ENCODE measurements at regions not wholly inside any gene's neighbourhood (a gene's known extent, or its start where the extent isn't known, plus 50 kb on each side); places are given as distances from the start of the nearest gene placed in this dataset.

DNA sequence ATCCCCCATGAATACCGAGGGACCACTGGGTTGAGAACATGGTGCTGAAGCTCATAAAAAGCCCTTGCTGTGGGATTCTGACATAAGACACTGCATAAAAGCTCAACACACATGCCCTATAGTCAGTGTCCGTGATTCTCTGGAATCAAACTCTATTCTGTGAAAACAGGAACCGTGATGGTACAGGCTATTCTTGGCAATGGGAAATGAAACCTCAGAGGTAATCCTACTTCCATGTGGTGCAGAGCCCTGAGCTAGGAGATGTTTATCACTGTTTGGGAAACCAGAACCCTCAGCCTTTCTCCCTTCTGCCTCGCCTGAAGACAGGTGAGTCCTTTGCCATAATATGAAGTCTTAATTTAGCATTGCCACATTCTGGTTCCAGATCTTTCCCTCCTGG is 80.8 kb upstream of the PRSS1 start:
- H3K27ac ChIP-seq (ENCODE audit: extremely low read length, insufficient read depth, low read length) = no peak overlapping the region
- no TSS peak for BruUV-seq (replicated peaks)
- H3K9ac ChIP-seq (ENCODE audit: insufficient read depth, low read depth, low read length) = no peak overlapping the region
- WGBS (ENCODE audit: low lambda C conversion rate) = 0% methylated on average over 2 of the region's 4 CpGs
- TF ChIP-seq XRCC5 (optimal IDR thresholded peaks at IDR 0.05; ENCODE audit: low read length) (no peak), EEA1 (CRISPR knock-in tag; IDR thresholded peaks at IDR 0.05; ENCODE audit: borderline replicate concordance) (no peak), JUND (CRISPR knock-in tag; IDR thresholded peaks at IDR 0.05) (no peak)
- in situ Hi-C loops (cut with HindIII; ENCODE audit: extremely low pct_ligation_motif_present, low pct_unique_long_range_greater_than_20kb) (no loop called here), intact Hi-C loops (cut with micrococcal nuclease; ENCODE audit: unreplicated experiment) (no loop called here)
- H3K36me3 ChIP-seq (replicated peaks in 1 of 2; ENCODE audit: control insufficient read depth in 1 of 2, insufficient read depth in 2 of 2, low read length in 2 of 2) = no peaks in the 10 kb centered on the region
- no peak for DNase-seq (ENCODE audit: low spot score)
- no peaks in the 10 kb centered on the region for H3K4me1 ChIP-seq (ENCODE audit: insufficient read depth, low read length)
- no peak for ATAC-seq
- H2AFZ ChIP-seq (ENCODE audit: low read length) = no peak overlapping the region
- H3K4me2 ChIP-seq (ENCODE audit: low read depth, low read length) = no peak overlapping the region
- no peaks in the 10 kb centered on the region for H3K9me3 ChIP-seq (ENCODE audit: low read length)
- CTCF ChIA-PET (ENCODE audit: low intra/inter-chr PET ratio, low total read pairs) = interaction anchor here (2.0 kb wide), 1 partner anchor 115 kb away, joined by 10 read pairs; no protein-coding TSS in a partner anchor
- H4K20me1 ChIP-seq (ENCODE audit: insufficient read depth, low read length) = no peaks in the 10 kb centered on the region
- H3K27me3 ChIP-seq (ENCODE audit: control insufficient read depth in 1 of 2, insufficient read depth in 2 of 2, low read length in 2 of 2) = no peaks in the 10 kb centered on the region
- POLR2A ChIA-PET = no interaction called here
- no peak overlapping the region for H3K4me3 ChIP-seq (replicated peaks in 1 of 3; ENCODE audit: insufficient read depth in 1 of 3, low read depth in 2 of 3, low read length in 3 of 3)
- H3K79me2 ChIP-seq (ENCODE audit: insufficient read depth, low read length) = no peaks in the 10 kb centered on the region
- FAIRE-seq = no peak

DNA sequence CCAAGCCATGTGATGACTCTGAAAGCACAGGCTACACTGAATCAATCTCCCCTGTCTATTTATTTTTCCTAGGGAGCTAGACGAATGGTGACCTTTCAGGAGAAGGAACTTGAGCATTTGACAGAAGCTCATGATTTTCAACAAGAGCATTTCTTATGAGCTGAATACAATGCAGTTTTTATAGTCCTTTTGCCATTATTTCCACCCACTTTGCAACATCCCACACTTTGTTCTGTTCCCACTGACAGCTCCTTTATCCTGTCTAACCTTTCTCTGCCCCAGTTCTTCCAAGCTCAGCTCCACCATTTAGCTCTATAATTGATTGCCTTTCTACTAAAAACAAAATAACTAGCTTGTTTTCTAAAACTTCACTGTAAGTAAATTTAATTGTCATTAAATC is 91.9 kb upstream of the PRSS1 start:
- H3K36me3 ChIP-seq (replicated peaks in 1 of 2; ENCODE audit: control insufficient read depth in 1 of 2, insufficient read depth in 2 of 2, low read length in 2 of 2) = no peaks in the 10 kb centered on the region
- intact Hi-C loops (cut with micrococcal nuclease; ENCODE audit: unreplicated experiment) = no loop called here
- ATAC-seq (no peak), FAIRE-seq (no peak), DNase-seq (ENCODE audit: low spot score) (no peak)
- ChIA-PET CTCF (ENCODE audit: low intra/inter-chr PET ratio, low total read pairs) (no interaction called here), POLR2A (no interaction called here)
- H3K4me3 ChIP-seq (replicated peaks in 1 of 3; ENCODE audit: insufficient read depth in 1 of 3, low read depth in 2 of 3, low read length in 3 of 3) = no peak overlapping the region
- no peak overlapping the region for H2AFZ ChIP-seq (ENCODE audit: low read length)
- BruUV-seq (replicated peaks) = no TSS peak
- no peak overlapping the region for H3K4me2 ChIP-seq (ENCODE audit: low read depth, low read length)
- 10% methylated on average over 1 of the region's 1 CpG for WGBS (ENCODE audit: low lambda C conversion rate)
- in situ Hi-C loops (cut with HindIII; ENCODE audit: extremely low pct_ligation_motif_present, low pct_unique_long_range_greater_than_20kb) = no loop called here
- H3K4me1 ChIP-seq (ENCODE audit: insufficient read depth, low read length) = no peaks in the 10 kb centered on the region
- H3K27me3 ChIP-seq (ENCODE audit: control insufficient read depth in 1 of 2, insufficient read depth in 2 of 2, low read length in 2 of 2) = no peaks in the 10 kb centered on the region
- no peak overlapping the region for H3K27ac ChIP-seq (ENCODE audit: extremely low read length, insufficient read depth, low read length)
- no peak for TF ChIP-seq PITX1 (CRISPR knock-in tag; IDR thresholded peaks at IDR 0.05)
- TF ChIP-seq, protein P1, sequence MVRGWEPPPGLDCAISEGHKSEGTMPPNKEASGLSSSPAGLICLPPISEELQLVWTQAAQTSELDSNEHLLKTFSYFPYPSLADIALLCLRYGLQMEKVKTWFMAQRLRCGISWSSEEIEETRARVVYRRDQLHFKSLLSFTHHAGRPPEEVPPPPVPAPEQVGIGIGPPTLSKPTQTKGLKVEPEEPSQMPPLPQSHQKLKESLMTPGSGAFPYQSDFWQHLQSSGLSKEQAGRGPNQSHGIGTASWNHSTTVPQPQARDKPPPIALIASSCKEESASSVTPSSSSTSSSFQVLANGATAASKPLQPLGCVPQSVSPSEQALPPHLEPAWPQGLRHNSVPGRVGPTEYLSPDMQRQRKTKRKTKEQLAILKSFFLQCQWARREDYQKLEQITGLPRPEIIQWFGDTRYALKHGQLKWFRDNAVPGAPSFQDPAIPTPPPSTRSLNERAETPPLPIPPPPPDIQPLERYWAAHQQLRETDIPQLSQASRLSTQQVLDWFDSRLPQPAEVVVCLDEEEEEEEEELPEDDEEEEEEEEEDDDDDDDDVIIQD (CRISPR knock-in tag; IDR thresholded peaks at IDR 0.05; ENCODE audit: low read depth) = no peak
- TF ChIP-seq, protein P2, sequence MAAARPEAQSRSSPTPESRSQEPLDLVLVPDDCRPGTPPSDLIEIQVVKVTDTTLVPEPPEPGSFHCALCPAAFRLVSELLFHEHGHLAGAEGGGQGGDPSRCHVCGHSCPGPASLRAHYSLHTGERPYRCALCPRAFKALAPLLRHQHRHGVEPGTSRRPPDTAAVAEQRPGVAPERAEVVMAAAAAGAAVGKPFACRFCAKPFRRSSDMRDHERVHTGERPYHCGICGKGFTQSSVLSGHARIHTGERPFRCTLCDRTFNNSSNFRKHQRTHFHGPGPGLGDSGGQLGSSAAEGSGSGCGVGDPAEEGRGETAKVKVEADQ (CRISPR knock-in tag; IDR thresholded peaks at IDR 0.05; ENCODE audit: borderline replicate concordance) = no peak
- TF ChIP-seq, protein P3, sequence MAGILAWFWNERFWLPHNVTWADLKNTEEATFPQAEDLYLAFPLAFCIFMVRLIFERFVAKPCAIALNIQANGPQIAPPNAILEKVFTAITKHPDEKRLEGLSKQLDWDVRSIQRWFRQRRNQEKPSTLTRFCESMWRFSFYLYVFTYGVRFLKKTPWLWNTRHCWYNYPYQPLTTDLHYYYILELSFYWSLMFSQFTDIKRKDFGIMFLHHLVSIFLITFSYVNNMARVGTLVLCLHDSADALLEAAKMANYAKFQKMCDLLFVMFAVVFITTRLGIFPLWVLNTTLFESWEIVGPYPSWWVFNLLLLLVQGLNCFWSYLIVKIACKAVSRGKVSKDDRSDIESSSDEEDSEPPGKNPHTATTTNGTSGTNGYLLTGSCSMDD (CRISPR knock-in tag; IDR thresholded peaks at IDR 0.05) = no peak
- no peak for TF ChIP-seq ZSCAN22 (CRISPR knock-in tag; IDR thresholded peaks at IDR 0.05)
- no peak for TF ChIP-seq SRSF1 (optimal IDR thresholded peaks at IDR 0.05; ENCODE audit: low read depth, low read length)
- H3K79me2 ChIP-seq (ENCODE audit: insufficient read depth, low read length) = no peaks in the 10 kb centered on the region
- H3K9me3 ChIP-seq (ENCODE audit: low read length) = no peaks in the 10 kb centered on the region
- no peaks in the 10 kb centered on the region for H4K20me1 ChIP-seq (ENCODE audit: insufficient read depth, low read length)
- no peak overlapping the region for H3K9ac ChIP-seq (ENCODE audit: insufficient read depth, low read depth, low read length)
